ENCODE measurements at regions not wholly inside any gene's neighbourhood (a gene's known extent, or its start where the extent isn't known, plus 50 kb on each side); places are given as distances from the start of the nearest gene placed in this dataset.

DNA sequence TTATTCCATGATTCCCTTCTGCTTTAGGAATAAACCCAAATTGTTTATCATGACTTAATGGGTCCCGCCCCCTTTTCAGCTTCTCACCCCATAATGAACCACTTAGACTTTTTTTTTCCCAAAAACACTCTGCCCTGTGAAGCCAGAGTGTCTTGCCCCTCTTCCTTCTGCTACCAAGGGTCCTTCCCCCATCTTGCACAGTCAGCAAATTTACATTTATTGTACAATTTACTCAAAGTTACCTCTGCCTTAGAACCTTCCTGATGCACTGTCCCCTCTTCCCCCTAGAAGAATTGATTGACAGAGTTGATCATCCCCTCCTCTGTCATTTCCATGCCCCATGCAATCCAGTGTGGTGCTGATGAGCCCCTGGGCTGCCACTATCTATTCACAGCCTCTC, 101.5 kb upstream of the PPP2R3A start:
- H3K27ac ChIP-seq (ENCODE audit: low read depth in 1 of 2, low read length in 2 of 2): no peak overlapping the region
- H3K9ac ChIP-seq (ENCODE audit: low read depth in 1 of 2, low read length in 2 of 2): no peak overlapping the region
- H3K27me3 ChIP-seq (ENCODE audit: control insufficient read depth in 4 of 4, insufficient read depth in 4 of 4, low read length in 3 of 4): peaks cover 0 to 5% (median 0%) of the 10 kb centered on the region in 4 donors
- H3K4me1 ChIP-seq (ENCODE audit: control insufficient read depth in 4 of 4, insufficient read depth in 4 of 4, low read length in 3 of 4): no peaks in the 10 kb centered on the region
- WGBS: 72% methylated on average over 1 of the region's 1 CpG
- no peaks in the 10 kb centered on the region for H3K36me3 ChIP-seq (ENCODE audit: control insufficient read depth in 4 of 4, insufficient read depth in 3 of 4, low read depth in 1 of 4, low read length in 3 of 4)
- TF ChIP-seq TAF1 (conservative IDR thresholded peaks at IDR 0.05) (no peak), EGR1 (IDR thresholded peaks at IDR 0.05; ENCODE audit: low read depth in 2 of 2) (no peak), FOXA1 (IDR thresholded peaks at IDR 0.05) (no peak), NR2F2 (IDR thresholded peaks at IDR 0.05) (no peak), GABPA (IDR thresholded peaks at IDR 0.05 in 1 of 2, conservative IDR thresholded peaks at IDR 0.05 in 1 of 2) (no peak), FOXA2 (IDR thresholded peaks at IDR 0.05) (no peak), SP1 (IDR thresholded peaks at IDR 0.05) (no peak)
- TF ChIP-seq, protein P1, sequence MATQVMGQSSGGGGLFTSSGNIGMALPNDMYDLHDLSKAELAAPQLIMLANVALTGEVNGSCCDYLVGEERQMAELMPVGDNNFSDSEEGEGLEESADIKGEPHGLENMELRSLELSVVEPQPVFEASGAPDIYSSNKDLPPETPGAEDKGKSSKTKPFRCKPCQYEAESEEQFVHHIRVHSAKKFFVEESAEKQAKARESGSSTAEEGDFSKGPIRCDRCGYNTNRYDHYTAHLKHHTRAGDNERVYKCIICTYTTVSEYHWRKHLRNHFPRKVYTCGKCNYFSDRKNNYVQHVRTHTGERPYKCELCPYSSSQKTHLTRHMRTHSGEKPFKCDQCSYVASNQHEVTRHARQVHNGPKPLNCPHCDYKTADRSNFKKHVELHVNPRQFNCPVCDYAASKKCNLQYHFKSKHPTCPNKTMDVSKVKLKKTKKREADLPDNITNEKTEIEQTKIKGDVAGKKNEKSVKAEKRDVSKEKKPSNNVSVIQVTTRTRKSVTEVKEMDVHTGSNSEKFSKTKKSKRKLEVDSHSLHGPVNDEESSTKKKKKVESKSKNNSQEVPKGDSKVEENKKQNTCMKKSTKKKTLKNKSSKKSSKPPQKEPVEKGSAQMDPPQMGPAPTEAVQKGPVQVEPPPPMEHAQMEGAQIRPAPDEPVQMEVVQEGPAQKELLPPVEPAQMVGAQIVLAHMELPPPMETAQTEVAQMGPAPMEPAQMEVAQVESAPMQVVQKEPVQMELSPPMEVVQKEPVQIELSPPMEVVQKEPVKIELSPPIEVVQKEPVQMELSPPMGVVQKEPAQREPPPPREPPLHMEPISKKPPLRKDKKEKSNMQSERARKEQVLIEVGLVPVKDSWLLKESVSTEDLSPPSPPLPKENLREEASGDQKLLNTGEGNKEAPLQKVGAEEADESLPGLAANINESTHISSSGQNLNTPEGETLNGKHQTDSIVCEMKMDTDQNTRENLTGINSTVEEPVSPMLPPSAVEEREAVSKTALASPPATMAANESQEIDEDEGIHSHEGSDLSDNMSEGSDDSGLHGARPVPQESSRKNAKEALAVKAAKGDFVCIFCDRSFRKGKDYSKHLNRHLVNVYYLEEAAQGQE (IDR thresholded peaks at IDR 0.05): no peak
- TF ChIP-seq, protein P2, sequence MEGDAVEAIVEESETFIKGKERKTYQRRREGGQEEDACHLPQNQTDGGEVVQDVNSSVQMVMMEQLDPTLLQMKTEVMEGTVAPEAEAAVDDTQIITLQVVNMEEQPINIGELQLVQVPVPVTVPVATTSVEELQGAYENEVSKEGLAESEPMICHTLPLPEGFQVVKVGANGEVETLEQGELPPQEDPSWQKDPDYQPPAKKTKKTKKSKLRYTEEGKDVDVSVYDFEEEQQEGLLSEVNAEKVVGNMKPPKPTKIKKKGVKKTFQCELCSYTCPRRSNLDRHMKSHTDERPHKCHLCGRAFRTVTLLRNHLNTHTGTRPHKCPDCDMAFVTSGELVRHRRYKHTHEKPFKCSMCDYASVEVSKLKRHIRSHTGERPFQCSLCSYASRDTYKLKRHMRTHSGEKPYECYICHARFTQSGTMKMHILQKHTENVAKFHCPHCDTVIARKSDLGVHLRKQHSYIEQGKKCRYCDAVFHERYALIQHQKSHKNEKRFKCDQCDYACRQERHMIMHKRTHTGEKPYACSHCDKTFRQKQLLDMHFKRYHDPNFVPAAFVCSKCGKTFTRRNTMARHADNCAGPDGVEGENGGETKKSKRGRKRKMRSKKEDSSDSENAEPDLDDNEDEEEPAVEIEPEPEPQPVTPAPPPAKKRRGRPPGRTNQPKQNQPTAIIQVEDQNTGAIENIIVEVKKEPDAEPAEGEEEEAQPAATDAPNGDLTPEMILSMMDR (IDR thresholded peaks at IDR 0.05; ENCODE audit: low read depth, low read length, missing input control): no peak
- TF ChIP-seq, protein P3, sequence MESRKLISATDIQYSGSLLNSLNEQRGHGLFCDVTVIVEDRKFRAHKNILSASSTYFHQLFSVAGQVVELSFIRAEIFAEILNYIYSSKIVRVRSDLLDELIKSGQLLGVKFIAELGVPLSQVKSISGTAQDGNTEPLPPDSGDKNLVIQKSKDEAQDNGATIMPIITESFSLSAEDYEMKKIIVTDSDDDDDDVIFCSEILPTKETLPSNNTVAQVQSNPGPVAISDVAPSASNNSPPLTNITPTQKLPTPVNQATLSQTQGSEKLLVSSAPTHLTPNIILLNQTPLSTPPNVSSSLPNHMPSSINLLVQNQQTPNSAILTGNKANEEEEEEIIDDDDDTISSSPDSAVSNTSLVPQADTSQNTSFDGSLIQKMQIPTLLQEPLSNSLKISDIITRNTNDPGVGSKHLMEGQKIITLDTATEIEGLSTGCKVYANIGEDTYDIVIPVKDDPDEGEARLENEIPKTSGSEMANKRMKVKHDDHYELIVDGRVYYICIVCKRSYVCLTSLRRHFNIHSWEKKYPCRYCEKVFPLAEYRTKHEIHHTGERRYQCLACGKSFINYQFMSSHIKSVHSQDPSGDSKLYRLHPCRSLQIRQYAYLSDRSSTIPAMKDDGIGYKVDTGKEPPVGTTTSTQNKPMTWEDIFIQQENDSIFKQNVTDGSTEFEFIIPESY (IDR thresholded peaks at IDR 0.05): no peak
- TF ChIP-seq, protein P4, sequence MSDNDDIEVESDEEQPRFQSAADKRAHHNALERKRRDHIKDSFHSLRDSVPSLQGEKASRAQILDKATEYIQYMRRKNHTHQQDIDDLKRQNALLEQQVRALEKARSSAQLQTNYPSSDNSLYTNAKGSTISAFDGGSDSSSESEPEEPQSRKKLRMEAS (IDR thresholded peaks at IDR 0.05): no peak
- no peak for DNase-seq (ENCODE audit: low spot score)
- peaks cover 0 to 4% (median 2%) of the 10 kb centered on the region in 4 donors for H3K9me3 ChIP-seq (ENCODE audit: control insufficient read depth in 4 of 4, low read length in 3 of 4)
- H3K4me3 ChIP-seq (ENCODE audit: low read depth in 1 of 3, low read length in 3 of 3): no peak overlapping the region

DNA sequence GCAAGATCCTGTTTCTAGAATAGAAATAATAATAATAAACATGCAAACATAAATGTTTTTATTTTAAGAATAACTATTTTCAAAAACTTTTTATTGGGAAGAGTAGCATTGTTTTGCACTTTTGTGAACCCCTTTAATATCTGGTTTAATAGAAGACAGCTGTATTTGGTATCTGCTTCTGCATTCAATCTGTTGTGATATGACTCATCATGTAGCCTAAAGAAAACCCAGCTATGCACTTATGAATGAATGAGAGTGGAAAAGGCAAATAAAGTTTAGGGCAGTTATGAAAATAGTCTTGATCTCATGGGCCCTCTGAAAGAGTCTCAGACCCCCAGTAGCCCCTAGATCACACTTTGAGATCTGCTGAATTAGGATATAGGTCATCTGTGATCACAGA, 100.4 kb upstream of the PPP2R3A start:
- Histone ChIP-seq H3K27ac (ENCODE audit: low read depth in 1 of 2, low read length in 2 of 2) (no peak overlapping the region), H3K9me3 (ENCODE audit: control insufficient read depth in 4 of 4, low read length in 3 of 4) (peaks cover 0 to 4% (median 2%) of the 10 kb centered on the region in 4 donors), H3K27me3 (ENCODE audit: control insufficient read depth in 4 of 4, insufficient read depth in 4 of 4, low read length in 3 of 4) (peaks cover 0 to 5% (median 0%) of the 10 kb centered on the region in 4 donors), H3K36me3 (ENCODE audit: control insufficient read depth in 4 of 4, insufficient read depth in 3 of 4, low read depth in 1 of 4, low read length in 3 of 4) (no peaks in the 10 kb centered on the region), H3K9ac (ENCODE audit: low read depth in 1 of 2, low read length in 2 of 2) (no peak overlapping the region), H3K4me3 (ENCODE audit: low read depth in 1 of 3, low read length in 3 of 3) (no peak overlapping the region), H3K4me1 (ENCODE audit: control insufficient read depth in 4 of 4, insufficient read depth in 4 of 4, low read length in 3 of 4) (no peaks in the 10 kb centered on the region)
- TF ChIP-seq JUND (IDR thresholded peaks at IDR 0.05) (no peak), NR2F2 (IDR thresholded peaks at IDR 0.05) (no peak), RAD21 (IDR thresholded peaks at IDR 0.05) (no peak), TAF1 (conservative IDR thresholded peaks at IDR 0.05) (no peak)
- TF ChIP-seq, protein P1 (IDR thresholded peaks at IDR 0.05): no peak
- DNase-seq (ENCODE audit: low spot score): no peak

All from liver (tissue), 8 donors.